GM19240 (cell line): ENCODE measurements at regions not wholly inside any gene's neighbourhood (a gene's known extent, or its start where the extent isn't known, plus 50 kb on each side); places are given as distances from the start of the nearest gene placed in this dataset.
"Not testable (repeated sequence)": the region's sequence is repeated elsewhere in the genome, so short reads cannot be mapped to it uniquely, and the experiment has no call there.

ENCODE experiments used
- DNase-seq: peaks from one replicate; pipeline ENCODE4 v3.0.0; 2011; ENCODE audit warnings: low spot score; ENCODE audit not compliant: insufficient read length

- DNase-seq = no peak
Measured at GRCh38 chr4:57719456-57719855, 609.3 kb upstream of the IGFBP7 start.

- DNase-seq = not testable (repeated sequence)
Measured at GRCh38 chr4:57714313-57714712, 604.1 kb upstream of the IGFBP7 start.

- no peak for DNase-seq
Measured at GRCh38 chr4:57710053-57710452, 599.9 kb upstream of the IGFBP7 start.

- DNase-seq = no peak
Measured at GRCh38 chr4:57691370-57691769, 581.2 kb upstream of the IGFBP7 start.

GRCh38 chr4:57689693-57690205, 579.6 kb upstream of the IGFBP7 start:
- no peak for DNase-seq

GRCh38 chr4:57682275-57682674, 572.1 kb upstream of the IGFBP7 start:
- DNase-seq = no peak

GRCh38 chr4:57679969-57680368, 569.8 kb upstream of the IGFBP7 start:
- no peak for DNase-seq

GRCh38 chr4:57676394-57676793, 566.2 kb upstream of the IGFBP7 start:
- DNase-seq = no peak

GRCh38 chr4:57672846-57673433, 562.8 kb upstream of the IGFBP7 start:
- DNase-seq = no peak

- no peak for DNase-seq
Measured at GRCh38 chr4:57668621-57669020, 558.4 kb upstream of the IGFBP7 start.

GRCh38 chr4:57665806-57666205, 555.6 kb upstream of the IGFBP7 start:
- DNase-seq = no peak

GRCh38 chr4:57661517-57662090, 551.4 kb upstream of the IGFBP7 start:
- DNase-seq = no peak

- DNase-seq = no peak
Measured at GRCh38 chr4:57658673-57659072, 548.5 kb upstream of the IGFBP7 start.

GRCh38 chr4:57658188-57658587, 548.0 kb upstream of the IGFBP7 start:
- DNase-seq = no peak

GRCh38 chr4:57655342-57655741, 545.2 kb upstream of the IGFBP7 start:
- no peak for DNase-seq

GRCh38 chr4:57652779-57653178, 542.6 kb upstream of the IGFBP7 start:
- no peak for DNase-seq

GRCh38 chr4:57640391-57641100, 530.4 kb upstream of the IGFBP7 start:
- no peak for DNase-seq

- DNase-seq = no peak
Measured at GRCh38 chr4:57639561-57640382, 529.6 kb upstream of the IGFBP7 start.

- DNase-seq = no peak
Measured at GRCh38 chr4:57635910-57636309, 525.7 kb upstream of the IGFBP7 start.

- DNase-seq = no peak
Measured at GRCh38 chr4:57633212-57633859, 523.2 kb upstream of the IGFBP7 start.

GRCh38 chr4:57632564-57632963, 522.4 kb upstream of the IGFBP7 start:
- DNase-seq = no peak
